ENCODE measurements at regions not wholly inside any gene's neighbourhood (a gene's known extent, or its start where the extent isn't known, plus 50 kb on each side); places are given as distances from the start of the nearest gene placed in this dataset.

- no peak overlapping the region for H3K9ac ChIP-seq (ENCODE audit: low read length in 3 of 3)
- no peak for DNase-seq
- no peaks in the 10 kb centered on the region for H3K27me3 ChIP-seq (ENCODE audit: control insufficient read depth, insufficient read depth, low read length)
These were observed 244.8 kb downstream of the NHLRC3 start for GRCh38 chr13:39283072-39283471.

GRCh38 chr13:39284801-39285388, 246.6 kb downstream of the NHLRC3 start:
- DNase-seq (peak in 1 of 5 donors; percentile 30), FAIRE-seq (no peak)
- TF ChIP-seq CTCF (IDR thresholded peaks at IDR 0.05; ENCODE audit: borderline replicate concordance, extremely low read depth, insufficient read depth) = no peak
- Histone ChIP-seq H3K36me3 (ENCODE audit: control insufficient read depth in 2 of 3, insufficient read depth in 3 of 3, low read length in 3 of 3) (no peaks in the 10 kb centered on the region), H3K9me3 (ENCODE audit: control insufficient read depth in 2 of 3, insufficient read depth in 1 of 3, low read length in 3 of 3) (peaks cover 0 to 3% (median 0%) of the 10 kb centered on the region in 3 donors), H3K4me3 (ENCODE audit: low read length in 3 of 3) (no peak overlapping the region), H3K9ac (ENCODE audit: low read length in 3 of 3) (no peak overlapping the region), H3K4me1 (ENCODE audit: control insufficient read depth in 2 of 3, insufficient read depth in 2 of 3, low read depth in 1 of 3, low read length in 3 of 3) (no peaks in the 10 kb centered on the region), H3K27me3 (ENCODE audit: control insufficient read depth, insufficient read depth, low read length) (no peaks in the 10 kb centered on the region), H3K27ac (ENCODE audit: low read depth in 2 of 2, low read length in 2 of 2) (no peak overlapping the region)
- intact Hi-C loops (cut with DNase I) = no loop called here

More at GRCh38 chr13:39283072-39283471, 244.8 kb downstream of the NHLRC3 start:
- Histone ChIP-seq H3K36me3 (ENCODE audit: control insufficient read depth in 2 of 3, insufficient read depth in 3 of 3, low read length in 3 of 3) (no peaks in the 10 kb centered on the region), H3K4me3 (ENCODE audit: low read length in 3 of 3) (no peak overlapping the region), H3K27ac (ENCODE audit: low read depth in 2 of 2, low read length in 2 of 2) (no peak overlapping the region), H3K9me3 (ENCODE audit: control insufficient read depth in 2 of 3, insufficient read depth in 1 of 3, low read length in 3 of 3) (peaks cover 0 to 3% (median 0%) of the 10 kb centered on the region in 3 donors), H3K4me1 (ENCODE audit: control insufficient read depth in 2 of 3, insufficient read depth in 2 of 3, low read depth in 1 of 3, low read length in 3 of 3) (no peaks in the 10 kb centered on the region)
- FAIRE-seq = peak; percentile 47
- intact Hi-C loops (cut with DNase I) = no loop called here
- TF ChIP-seq CTCF (IDR thresholded peaks at IDR 0.05; ENCODE audit: borderline replicate concordance, extremely low read depth, insufficient read depth) = no peak

Data from kidney (tissue), 13 donors.